ENCODE measurements at regions not wholly inside any gene's neighbourhood (a gene's known extent, or its start where the extent isn't known, plus 50 kb on each side); places are given as distances from the start of the nearest gene placed in this dataset.

DNA sequence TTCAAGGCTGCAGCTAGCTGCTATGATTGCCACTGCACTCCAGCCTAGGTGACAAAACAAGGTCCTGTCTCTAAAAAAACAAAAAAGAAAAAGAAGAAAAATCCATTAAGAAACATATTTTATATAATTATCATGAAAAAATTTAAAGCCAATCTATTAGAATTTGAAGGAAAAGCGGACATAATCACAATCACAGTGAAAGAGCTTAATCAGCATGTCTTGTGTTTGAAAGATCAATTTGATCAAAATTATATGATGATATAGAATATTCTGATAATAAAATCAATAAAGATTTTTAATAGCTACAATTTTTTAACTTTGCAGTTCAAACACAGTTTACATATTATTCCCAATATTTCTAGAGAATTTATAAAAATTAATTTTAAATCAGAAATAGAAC, 210.1 kb downstream of the MEX3B start:
- no peak for TF ChIP-seq CTCF (IDR thresholded peaks at IDR 0.05)
- TF ChIP-seq POLR2A (IDR thresholded peaks at IDR 0.05) = no peak
